Suprapubic skin (tissue), 3 donors: ENCODE measurements at regions not wholly inside any gene's neighbourhood (a gene's known extent, or its start where the extent isn't known, plus 50 kb on each side); places are given as distances from the start of the nearest gene placed in this dataset.

Experiments
- CTCF ChIP-seq, 2 donors: fragments of 200-600 bp in 1 of 2; fragments of 450-650 bp in 1 of 2; sonication (generic) in 1 of 2; IDR thresholded peaks; one replicate each; pipeline ENCODE4 v1.5.1; 2016 to 2019; ENCODE audit warnings: antibody characterized with exemption in 2 of 2, mild to moderate bottlenecking in 1 of 2, moderate library complexity in 1 of 2
- EP300 ChIP-seq: sonication (generic); formaldehyde crosslinking; IDR thresholded peaks from one replicate; pipeline ENCODE4 v1.6.1; 2017; ENCODE audit warnings: antibody characterized with exemption
- POLR2A ChIP-seq, 2 donors: fragments of 450-650 bp; IDR thresholded peaks; one replicate each; pipeline ENCODE4 v1.6.1; 2017; ENCODE audit warnings: antibody characterized with exemption in 2 of 2, mild to moderate bottlenecking in 2 of 2, moderate library complexity in 2 of 2

DNA sequence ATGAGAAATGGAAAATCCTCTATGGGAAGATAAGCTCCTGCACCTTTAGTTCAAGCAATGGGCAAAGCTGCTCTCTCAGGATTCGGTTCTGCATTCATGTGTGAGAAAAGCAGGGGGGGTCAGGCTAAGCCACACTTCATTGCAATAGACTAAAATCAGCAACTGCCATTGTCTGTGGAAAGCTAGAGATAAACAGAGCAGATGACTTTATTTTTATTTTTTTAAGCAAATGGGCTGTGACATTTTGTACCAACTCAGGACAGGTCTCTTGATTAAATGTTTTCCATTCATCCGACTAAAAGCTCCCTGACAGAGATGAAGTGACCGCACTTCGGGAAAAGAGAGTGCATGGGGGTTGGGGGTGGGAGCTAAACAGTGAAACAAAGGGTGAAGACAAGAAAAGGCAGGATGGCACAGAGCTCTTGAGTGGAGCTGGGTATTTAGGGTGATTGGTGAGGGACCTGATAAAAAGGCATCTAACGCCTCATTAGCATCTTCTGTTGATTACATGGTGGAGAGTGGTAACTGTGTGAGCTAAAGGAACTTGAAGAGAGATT lies 987.4 kb downstream of the TUSC7 start:
- TF ChIP-seq CTCF (IDR thresholded peaks at IDR 0.05) = no peak
- TF ChIP-seq POLR2A (IDR thresholded peaks at IDR 0.05) = no peak
- TF ChIP-seq EP300 = no peak
